Liver (tissue), 3 donors: ENCODE measurements at regions not wholly inside any gene's neighbourhood (a gene's known extent, or its start where the extent isn't known, plus 50 kb on each side); places are given as distances from the start of the nearest gene placed in this dataset.

Source experiments
- EGR1 ChIP-seq, 2 donors: IDR thresholded peaks; 2 replicates each; pipeline ENCODE4 v1.6.1; 2016 to 2018; ENCODE audit warnings: antibody characterized with exemption in 2 of 2, low read depth in 2 of 2
- GABPA ChIP-seq, 2 donors: IDR thresholded peaks in 1 of 2; conservative IDR thresholded peaks in 1 of 2; 2 replicates each; pipeline ENCODE4 v1.6.1; 2016; ENCODE audit warnings: antibody characterized with exemption in 2 of 2, mild to moderate bottlenecking in 1 of 2, moderate library complexity in 1 of 2
- HNF4G ChIP-seq: IDR thresholded peaks from 2 replicates; pipeline ENCODE4 v1.6.1; 2016; ENCODE audit warnings: antibody characterized with exemption
- JUND ChIP-seq, 2 donors: IDR thresholded peaks; 2 replicates each; pipeline ENCODE4 v1.6.1; 2016; ENCODE audit warnings: antibody characterized with exemption in 2 of 2
- RAD21 ChIP-seq, 2 donors: IDR thresholded peaks; 2 replicates each; pipeline ENCODE4 v1.6.1; 2016; ENCODE audit warnings: antibody characterized with exemption in 2 of 2, mild to moderate bottlenecking in 2 of 2
- RXRA ChIP-seq, 2 donors: IDR thresholded peaks; 2 replicates each; pipeline ENCODE4 v1.6.1; 2017 to 2018; ENCODE audit warnings: antibody characterized with exemption in 2 of 2, mild to moderate bottlenecking in 1 of 2
- SP1 ChIP-seq: IDR thresholded peaks from 2 replicates; pipeline ENCODE4 v1.6.1; 2018; ENCODE audit warnings: antibody characterized with exemption, mild to moderate bottlenecking
- TAF1 ChIP-seq: conservative IDR thresholded peaks from 2 replicates; pipeline ENCODE4 v1.6.1; 2016; ENCODE audit warnings: antibody characterized with exemption, mild to moderate bottlenecking
- YY1 ChIP-seq: IDR thresholded peaks from 2 replicates; pipeline ENCODE4 v1.6.1; 2016; ENCODE audit warnings: antibody characterized with exemption, mild to moderate bottlenecking
- TF ChIP-seq, protein P1 (sequence below): fragments of 150-350 bp; IDR thresholded peaks from 2 replicates; pipeline ENCODE4 v1.5.1; 2017; ENCODE audit warnings: improper control_type of control experiment, low read depth, low read length; ENCODE audit not compliant: missing input control
- TF ChIP-seq, protein P2 (sequence below): IDR thresholded peaks from 2 replicates; pipeline ENCODE4 v1.6.1; 2016; ENCODE audit warnings: antibody characterized with exemption
- TF ChIP-seq, protein P3 (sequence below): IDR thresholded peaks from 2 replicates; pipeline ENCODE4 v1.6.1; 2016; ENCODE audit warnings: antibody characterized with exemption
- TF ChIP-seq, protein P4 (sequence below): IDR thresholded peaks from 2 replicates; pipeline ENCODE4 v1.6.1; 2016; ENCODE audit warnings: antibody characterized with exemption, mild to moderate bottlenecking
- donor health status: healthy.
- donor health status: healthy.

DNA sequence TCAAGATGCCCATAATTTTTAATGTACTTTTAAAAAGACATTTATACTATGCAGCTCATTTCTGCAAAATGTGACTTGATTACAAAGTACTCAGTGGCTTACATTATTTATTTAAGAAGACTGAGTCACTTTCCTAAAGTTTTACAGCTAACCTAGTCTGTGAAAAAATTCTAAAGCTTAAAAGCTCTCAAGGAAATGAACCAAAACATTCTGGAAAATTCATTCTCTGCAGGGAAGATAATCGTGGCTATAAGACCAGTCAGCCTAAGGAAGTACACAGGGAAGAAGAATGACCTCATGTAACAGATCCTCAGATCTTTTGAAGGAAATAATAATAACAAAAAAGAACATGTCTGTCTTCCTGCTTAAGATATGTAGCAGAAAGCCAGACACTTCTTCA, 232.1 kb upstream of the STK17B start:
- TF ChIP-seq, protein P1, sequence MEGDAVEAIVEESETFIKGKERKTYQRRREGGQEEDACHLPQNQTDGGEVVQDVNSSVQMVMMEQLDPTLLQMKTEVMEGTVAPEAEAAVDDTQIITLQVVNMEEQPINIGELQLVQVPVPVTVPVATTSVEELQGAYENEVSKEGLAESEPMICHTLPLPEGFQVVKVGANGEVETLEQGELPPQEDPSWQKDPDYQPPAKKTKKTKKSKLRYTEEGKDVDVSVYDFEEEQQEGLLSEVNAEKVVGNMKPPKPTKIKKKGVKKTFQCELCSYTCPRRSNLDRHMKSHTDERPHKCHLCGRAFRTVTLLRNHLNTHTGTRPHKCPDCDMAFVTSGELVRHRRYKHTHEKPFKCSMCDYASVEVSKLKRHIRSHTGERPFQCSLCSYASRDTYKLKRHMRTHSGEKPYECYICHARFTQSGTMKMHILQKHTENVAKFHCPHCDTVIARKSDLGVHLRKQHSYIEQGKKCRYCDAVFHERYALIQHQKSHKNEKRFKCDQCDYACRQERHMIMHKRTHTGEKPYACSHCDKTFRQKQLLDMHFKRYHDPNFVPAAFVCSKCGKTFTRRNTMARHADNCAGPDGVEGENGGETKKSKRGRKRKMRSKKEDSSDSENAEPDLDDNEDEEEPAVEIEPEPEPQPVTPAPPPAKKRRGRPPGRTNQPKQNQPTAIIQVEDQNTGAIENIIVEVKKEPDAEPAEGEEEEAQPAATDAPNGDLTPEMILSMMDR: no peak
- TF ChIP-seq SP1 (no peak), RXRA (IDR thresholded peaks at IDR 0.05) (no peak), GABPA (IDR thresholded peaks at IDR 0.05 in 1 of 2, conservative IDR thresholded peaks at IDR 0.05 in 1 of 2) (no peak), RAD21 (IDR thresholded peaks at IDR 0.05) (no peak), YY1 (no peak), HNF4G (no peak), EGR1 (IDR thresholded peaks at IDR 0.05; ENCODE audit: low read depth in 2 of 2) (no peak), TAF1 (no peak), JUND (IDR thresholded peaks at IDR 0.05) (no peak)
- TF ChIP-seq, protein P2, sequence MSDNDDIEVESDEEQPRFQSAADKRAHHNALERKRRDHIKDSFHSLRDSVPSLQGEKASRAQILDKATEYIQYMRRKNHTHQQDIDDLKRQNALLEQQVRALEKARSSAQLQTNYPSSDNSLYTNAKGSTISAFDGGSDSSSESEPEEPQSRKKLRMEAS: no peak
- TF ChIP-seq, protein P3, sequence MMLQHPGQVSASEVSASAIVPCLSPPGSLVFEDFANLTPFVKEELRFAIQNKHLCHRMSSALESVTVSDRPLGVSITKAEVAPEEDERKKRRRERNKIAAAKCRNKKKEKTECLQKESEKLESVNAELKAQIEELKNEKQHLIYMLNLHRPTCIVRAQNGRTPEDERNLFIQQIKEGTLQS: no peak
- TF ChIP-seq, protein P4, sequence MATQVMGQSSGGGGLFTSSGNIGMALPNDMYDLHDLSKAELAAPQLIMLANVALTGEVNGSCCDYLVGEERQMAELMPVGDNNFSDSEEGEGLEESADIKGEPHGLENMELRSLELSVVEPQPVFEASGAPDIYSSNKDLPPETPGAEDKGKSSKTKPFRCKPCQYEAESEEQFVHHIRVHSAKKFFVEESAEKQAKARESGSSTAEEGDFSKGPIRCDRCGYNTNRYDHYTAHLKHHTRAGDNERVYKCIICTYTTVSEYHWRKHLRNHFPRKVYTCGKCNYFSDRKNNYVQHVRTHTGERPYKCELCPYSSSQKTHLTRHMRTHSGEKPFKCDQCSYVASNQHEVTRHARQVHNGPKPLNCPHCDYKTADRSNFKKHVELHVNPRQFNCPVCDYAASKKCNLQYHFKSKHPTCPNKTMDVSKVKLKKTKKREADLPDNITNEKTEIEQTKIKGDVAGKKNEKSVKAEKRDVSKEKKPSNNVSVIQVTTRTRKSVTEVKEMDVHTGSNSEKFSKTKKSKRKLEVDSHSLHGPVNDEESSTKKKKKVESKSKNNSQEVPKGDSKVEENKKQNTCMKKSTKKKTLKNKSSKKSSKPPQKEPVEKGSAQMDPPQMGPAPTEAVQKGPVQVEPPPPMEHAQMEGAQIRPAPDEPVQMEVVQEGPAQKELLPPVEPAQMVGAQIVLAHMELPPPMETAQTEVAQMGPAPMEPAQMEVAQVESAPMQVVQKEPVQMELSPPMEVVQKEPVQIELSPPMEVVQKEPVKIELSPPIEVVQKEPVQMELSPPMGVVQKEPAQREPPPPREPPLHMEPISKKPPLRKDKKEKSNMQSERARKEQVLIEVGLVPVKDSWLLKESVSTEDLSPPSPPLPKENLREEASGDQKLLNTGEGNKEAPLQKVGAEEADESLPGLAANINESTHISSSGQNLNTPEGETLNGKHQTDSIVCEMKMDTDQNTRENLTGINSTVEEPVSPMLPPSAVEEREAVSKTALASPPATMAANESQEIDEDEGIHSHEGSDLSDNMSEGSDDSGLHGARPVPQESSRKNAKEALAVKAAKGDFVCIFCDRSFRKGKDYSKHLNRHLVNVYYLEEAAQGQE: no peak
